HepG2 (cell line): ENCODE measurements at regions not wholly inside any gene's neighbourhood (a gene's known extent, or its start where the extent isn't known, plus 50 kb on each side); places are given as distances from the start of the nearest gene placed in this dataset.

Experiments
- ATAC-seq: fragments of 200-7000 bp; cut with Tn5 transposase; 3 replicates; pipeline ENCODE4 v1.9.1; 2020; ENCODE audit warnings: mild to moderate bottlenecking, moderate library complexity
- BruUV-seq: library from RNA; stranded (reverse); fragments of 400-500 nt; replicated peaks from 2 replicates; lab custom pipeline; 2021; lab: Mats Ljungman, UMichigan
- CTCF ChIA-PET: fragments of 300-600 bp; formaldehyde crosslinking; extraction: SDS; loops from one replicate; lab custom pipeline; 2021; ENCODE audit warnings: low total read pairs, inconsistent platforms, low intra/inter-chr PET ratio; lab: Yijun Ruan, JAX
- POLR2A ChIA-PET: fragments of 350-600 bp; sonication (Branson Sonifier 250); formaldehyde crosslinking; loops from one replicate; lab custom pipeline; 2020; ENCODE audit warnings: antibody characterized with exemption, inconsistent platforms; lab: Yijun Ruan, JAX
- DNase-seq: peaks from one replicate; pipeline ENCODE4 v3.0.0-alpha.2; 2015; ENCODE audit warnings: low spot score
- FAIRE-seq: peaks from 3 replicates; lab custom pipeline; 2011; peaks lifted over from hg19 to GRCh38; lab: Jason Lieb, UNC
- H2AFZ ChIP-seq: one replicate; pipeline ENCODE4 v1.6.1; 2011; ENCODE audit warnings: low read length, inconsistent platforms
- H3K27ac ChIP-seq: fragments of 300-600 bp; 3 replicates; pipeline ENCODE4 v1.8.0; 2011; ENCODE audit warnings: mixed run types, mild to moderate bottlenecking, mixed read lengths, low read length, inconsistent platforms; ENCODE audit not compliant: insufficient read depth; ENCODE audit errors: extremely low read length
- H3K27me3 ChIP-seq, 2 experiments: fragments of 200-600 bp in 1 of 2; 2 replicates in 1 of 2; 3 replicates in 1 of 2; pipeline versions ENCODE4 v1.6.0 to v1.8.0; 2011; ENCODE audit warnings: low read length in 2 of 2, mild to moderate bottlenecking in 2 of 2, moderate library complexity in 2 of 2, inconsistent platforms in 1 of 2; ENCODE audit not compliant: insufficient read depth in 2 of 2, control insufficient read depth in 1 of 2
- H3K36me3 ChIP-seq, 2 experiments: fragments of 200-600 bp in 1 of 2; replicated peaks in 1 of 2; 2 replicates in 1 of 2; 3 replicates in 1 of 2; pipeline versions ENCODE4 v1.5.1 to v1.8.0; 2011; ENCODE audit warnings: low read length in 2 of 2, inconsistent platforms in 1 of 2; ENCODE audit not compliant: insufficient read depth in 2 of 2, control insufficient read depth in 1 of 2
- H3K4me1 ChIP-seq: 2 replicates; pipeline ENCODE4 v1.5.1; 2012; ENCODE audit warnings: low read length, inconsistent platforms; ENCODE audit not compliant: insufficient read depth
- H3K4me2 ChIP-seq: 2 replicates; pipeline ENCODE4 v1.6.0; 2011; ENCODE audit warnings: low read depth, low read length, inconsistent platforms
- H3K4me3 ChIP-seq, 3 experiments: fragments of 200-600 bp in 1 of 3; sonication (generic), shearing (Covaris generic) in 1 of 3; replicated peaks in 1 of 3; 2 replicates each; pipeline ENCODE4 v1.5.1; 2011 to 2016; ENCODE audit warnings: low read length in 3 of 3, inconsistent platforms in 2 of 3, low read depth in 2 of 3, mild to moderate bottlenecking in 2 of 3, control low read depth in 1 of 3, mixed read lengths in 1 of 3; ENCODE audit not compliant: insufficient read depth in 1 of 3
- H3K79me2 ChIP-seq: one replicate; pipeline ENCODE4 v1.6.1; 2011; ENCODE audit warnings: low read length, inconsistent platforms; ENCODE audit not compliant: insufficient read depth
- H3K9ac ChIP-seq: 2 replicates; pipeline ENCODE4 v1.6.0; 2011; ENCODE audit warnings: mild to moderate bottlenecking, low read depth, low read length, inconsistent platforms; ENCODE audit not compliant: insufficient read depth
- H3K9me3 ChIP-seq: 2 replicates; pipeline ENCODE4 v1.5.1; 2012; ENCODE audit warnings: mild to moderate bottlenecking, low read length
- H4K20me1 ChIP-seq: 2 replicates; pipeline ENCODE4 v1.6.0; 2011; ENCODE audit warnings: inconsistent platforms, mild to moderate bottlenecking, low read length, moderate library complexity; ENCODE audit not compliant: insufficient read depth
- CERS6 ChIP-seq: sonication (generic); formaldehyde crosslinking; IDR thresholded peaks from 2 replicates; pipeline ENCODE4 v1.5.0; 2020; ENCODE audit warnings: missing genetic modification reagents
- NBN ChIP-seq: fragments of 450-650 bp; conservative IDR thresholded peaks from 2 replicates; pipeline ENCODE4 v1.6.1; 2017
- RARA ChIP-seq: IDR thresholded peaks from 2 replicates; pipeline ENCODE4 v1.6.1; 2016; ENCODE audit warnings: missing genetic modification reagents, missing compliant biosample characterization
- RFXAP ChIP-seq: sonication (generic); formaldehyde crosslinking; IDR thresholded peaks from 2 replicates; pipeline ENCODE4 v1.4.0; 2020; ENCODE audit warnings: missing genetic modification reagents, borderline replicate concordance
- WIZ ChIP-seq: sonication (generic); formaldehyde crosslinking; IDR thresholded peaks from 2 replicates; pipeline ENCODE4 v1.5.1; 2020; ENCODE audit warnings: mild to moderate bottlenecking, missing genetic modification reagents
- ZFYVE20 ChIP-seq: sonication (generic); formaldehyde crosslinking; IDR thresholded peaks from 2 replicates; pipeline ENCODE4 v1.8.0; 2023; ENCODE audit warnings: low read depth, mild to moderate bottlenecking, moderate library complexity, missing genetic modification reagents, borderline replicate concordance
- ZNF101 ChIP-seq: sonication (generic); formaldehyde crosslinking; IDR thresholded peaks from 2 replicates; pipeline ENCODE4 v1.4.0; 2020; ENCODE audit warnings: mild to moderate bottlenecking, low read depth, missing genetic modification reagents, borderline replicate concordance
- ZNF17 ChIP-seq: sonication (generic); formaldehyde crosslinking; IDR thresholded peaks from 2 replicates; pipeline ENCODE4 v1.5.0; 2020; ENCODE audit warnings: mild to moderate bottlenecking, missing genetic modification reagents
- ZNF274 ChIP-seq: sonication (generic); formaldehyde crosslinking; IDR thresholded peaks from 2 replicates; pipeline ENCODE4 v1.5.1; 2020; ENCODE audit warnings: mild to moderate bottlenecking, missing genetic modification reagents
- in situ Hi-C: cut with HindIII; loops from 2 replicates; pipeline ENCODE4 v1.10.0; 2017; ENCODE audit warnings: low pct_unique_long_range_greater_than_20kb; ENCODE audit not compliant: extremely low pct_ligation_motif_present
- intact Hi-C: fragments of 100-400 bp; cut with micrococcal nuclease; formaldehyde crosslinking; loops from one replicate; pipeline ENCODE4 v1.10.0; 2022; ENCODE audit not compliant: unreplicated experiment
- TF ChIP-seq, protein P1 (sequence below): sonication (generic); formaldehyde crosslinking; IDR thresholded peaks from one replicate; pipeline ENCODE4 v1.5.1; 2020; ENCODE audit warnings: mild to moderate bottlenecking, missing genetic modification reagents; ENCODE audit errors: not compliant biosample characterization
- TF ChIP-seq, protein P2 (sequence below): sonication (generic); formaldehyde crosslinking; IDR thresholded peaks from 2 replicates; pipeline ENCODE4 v1.4.0; 2020; ENCODE audit warnings: missing genetic modification reagents

DNA sequence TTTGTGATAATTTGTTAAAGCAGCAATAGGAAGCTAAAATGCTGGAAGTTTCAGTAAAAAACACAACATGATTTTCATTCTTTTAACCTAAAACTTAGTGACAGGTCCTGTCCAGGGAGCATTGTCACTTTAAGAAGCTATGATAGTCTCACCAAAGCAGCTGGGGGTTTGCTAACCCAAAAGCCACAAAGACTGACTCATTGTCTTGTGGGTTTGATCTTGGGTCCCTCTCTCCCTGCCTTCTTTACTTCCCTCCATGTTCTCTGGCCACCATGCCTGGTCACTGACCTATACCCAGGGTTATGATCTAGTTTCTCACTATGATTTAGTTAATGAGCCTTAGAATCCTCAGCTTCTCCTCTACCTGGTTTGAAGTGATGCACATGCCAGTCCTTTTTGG is 213.5 kb upstream of the PTGFR start:
- Histone ChIP-seq H3K4me1 (no peaks in the 10 kb centered on the region), H3K4me3 (no peak overlapping the region), H3K4me2 (no peak overlapping the region), H3K36me3 (no peaks in the 10 kb centered on the region), H3K9me3 (no peaks in the 10 kb centered on the region), H3K9ac (no peak overlapping the region), H3K27me3 (no peaks in the 10 kb centered on the region), H3K79me2 (no peaks in the 10 kb centered on the region), H3K27ac (no peak overlapping the region), H2AFZ (no peak overlapping the region), H4K20me1 (no peaks in the 10 kb centered on the region)
- CTCF ChIA-PET, result no interaction called here
- FAIRE-seq (no peak), DNase-seq (no peak), ATAC-seq (no peak)
- POLR2A ChIA-PET, result no interaction called here
- BruUV-seq, result no TSS peak
- TF ChIP-seq RARA (CRISPR knock-in tag), result no peak
- TF ChIP-seq ZNF17 (CRISPR knock-in tag), result no peak
- TF ChIP-seq ZFYVE20 (CRISPR knock-in tag), result no peak
- TF ChIP-seq RFXAP (CRISPR knock-in tag), result no peak
- TF ChIP-seq, protein P1, sequence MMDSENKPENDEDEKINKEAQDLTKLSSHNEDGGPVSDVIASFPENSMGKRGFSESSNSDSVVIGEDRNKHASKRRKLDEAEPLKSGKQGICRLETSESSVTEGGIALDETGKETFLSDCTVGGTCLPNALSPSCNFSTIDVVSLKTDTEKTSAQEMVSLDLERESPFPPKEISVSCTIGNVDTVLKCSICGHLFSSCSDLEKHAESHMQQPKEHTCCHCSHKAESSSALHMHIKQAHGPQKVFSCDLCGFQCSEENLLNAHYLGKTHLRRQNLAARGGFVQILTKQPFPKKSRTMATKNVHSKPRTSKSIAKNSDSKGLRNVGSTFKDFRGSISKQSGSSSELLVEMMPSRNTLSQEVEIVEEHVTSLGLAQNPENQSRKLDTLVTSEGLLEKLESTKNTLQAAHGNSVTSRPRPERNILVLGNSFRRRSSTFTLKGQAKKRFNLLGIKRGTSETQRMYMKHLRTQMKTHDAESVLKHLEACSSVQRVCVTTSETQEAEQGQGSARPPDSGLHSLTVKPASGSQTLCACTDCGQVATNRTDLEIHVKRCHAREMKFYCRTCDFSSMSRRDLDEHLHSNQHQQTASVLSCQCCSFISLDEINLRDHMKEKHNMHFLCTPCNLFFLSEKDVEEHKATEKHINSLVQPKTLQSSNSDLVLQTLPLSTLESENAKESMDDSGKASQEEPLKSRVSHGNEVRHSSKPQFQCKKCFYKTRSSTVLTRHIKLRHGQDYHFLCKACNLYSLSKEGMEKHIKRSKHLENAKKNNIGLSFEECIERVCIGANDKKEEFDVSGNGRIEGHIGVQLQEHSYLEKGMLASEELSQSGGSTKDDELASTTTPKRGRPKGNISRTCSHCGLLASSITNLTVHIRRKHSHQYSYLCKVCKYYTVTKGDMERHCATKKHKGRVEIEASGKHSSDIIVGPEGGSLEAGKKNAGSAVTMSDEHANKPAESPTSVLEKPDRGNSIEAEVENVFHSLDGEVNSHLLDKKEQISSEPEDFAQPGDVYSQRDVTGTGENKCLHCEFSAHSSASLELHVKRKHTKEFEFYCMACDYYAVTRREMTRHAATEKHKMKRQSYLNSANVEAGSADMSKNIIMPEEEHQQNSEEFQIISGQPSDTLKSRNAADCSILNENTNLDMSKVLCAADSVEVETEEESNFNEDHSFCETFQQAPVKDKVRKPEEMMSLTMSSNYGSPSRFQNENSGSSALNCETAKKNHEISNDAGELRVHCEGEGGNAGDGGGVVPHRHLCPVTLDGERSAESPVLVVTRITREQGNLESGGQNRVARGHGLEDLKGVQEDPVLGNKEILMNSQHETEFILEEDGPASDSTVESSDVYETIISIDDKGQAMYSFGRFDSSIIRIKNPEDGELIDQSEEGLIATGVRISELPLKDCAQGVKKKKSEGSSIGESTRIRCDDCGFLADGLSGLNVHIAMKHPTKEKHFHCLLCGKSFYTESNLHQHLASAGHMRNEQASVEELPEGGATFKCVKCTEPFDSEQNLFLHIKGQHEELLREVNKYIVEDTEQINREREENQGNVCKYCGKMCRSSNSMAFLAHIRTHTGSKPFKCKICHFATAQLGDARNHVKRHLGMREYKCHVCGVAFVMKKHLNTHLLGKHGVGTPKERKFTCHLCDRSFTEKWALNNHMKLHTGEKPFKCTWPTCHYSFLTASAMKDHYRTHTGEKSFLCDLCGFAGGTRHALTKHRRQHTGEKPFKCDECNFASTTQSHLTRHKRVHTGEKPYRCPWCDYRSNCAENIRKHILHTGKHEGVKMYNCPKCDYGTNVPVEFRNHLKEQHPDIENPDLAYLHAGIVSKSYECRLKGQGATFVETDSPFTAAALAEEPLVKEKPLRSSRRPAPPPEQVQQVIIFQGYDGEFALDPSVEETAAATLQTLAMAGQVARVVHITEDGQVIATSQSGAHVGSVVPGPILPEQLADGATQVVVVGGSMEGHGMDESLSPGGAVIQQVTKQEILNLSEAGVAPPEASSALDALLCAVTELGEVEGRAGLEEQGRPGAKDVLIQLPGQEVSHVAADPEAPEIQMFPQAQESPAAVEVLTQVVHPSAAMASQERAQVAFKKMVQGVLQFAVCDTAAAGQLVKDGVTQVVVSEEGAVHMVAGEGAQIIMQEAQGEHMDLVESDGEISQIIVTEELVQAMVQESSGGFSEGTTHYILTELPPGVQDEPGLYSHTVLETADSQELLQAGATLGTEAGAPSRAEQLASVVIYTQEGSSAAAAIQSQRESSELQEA (CRISPR knock-in tag), result no peak
- TF ChIP-seq, protein P2, sequence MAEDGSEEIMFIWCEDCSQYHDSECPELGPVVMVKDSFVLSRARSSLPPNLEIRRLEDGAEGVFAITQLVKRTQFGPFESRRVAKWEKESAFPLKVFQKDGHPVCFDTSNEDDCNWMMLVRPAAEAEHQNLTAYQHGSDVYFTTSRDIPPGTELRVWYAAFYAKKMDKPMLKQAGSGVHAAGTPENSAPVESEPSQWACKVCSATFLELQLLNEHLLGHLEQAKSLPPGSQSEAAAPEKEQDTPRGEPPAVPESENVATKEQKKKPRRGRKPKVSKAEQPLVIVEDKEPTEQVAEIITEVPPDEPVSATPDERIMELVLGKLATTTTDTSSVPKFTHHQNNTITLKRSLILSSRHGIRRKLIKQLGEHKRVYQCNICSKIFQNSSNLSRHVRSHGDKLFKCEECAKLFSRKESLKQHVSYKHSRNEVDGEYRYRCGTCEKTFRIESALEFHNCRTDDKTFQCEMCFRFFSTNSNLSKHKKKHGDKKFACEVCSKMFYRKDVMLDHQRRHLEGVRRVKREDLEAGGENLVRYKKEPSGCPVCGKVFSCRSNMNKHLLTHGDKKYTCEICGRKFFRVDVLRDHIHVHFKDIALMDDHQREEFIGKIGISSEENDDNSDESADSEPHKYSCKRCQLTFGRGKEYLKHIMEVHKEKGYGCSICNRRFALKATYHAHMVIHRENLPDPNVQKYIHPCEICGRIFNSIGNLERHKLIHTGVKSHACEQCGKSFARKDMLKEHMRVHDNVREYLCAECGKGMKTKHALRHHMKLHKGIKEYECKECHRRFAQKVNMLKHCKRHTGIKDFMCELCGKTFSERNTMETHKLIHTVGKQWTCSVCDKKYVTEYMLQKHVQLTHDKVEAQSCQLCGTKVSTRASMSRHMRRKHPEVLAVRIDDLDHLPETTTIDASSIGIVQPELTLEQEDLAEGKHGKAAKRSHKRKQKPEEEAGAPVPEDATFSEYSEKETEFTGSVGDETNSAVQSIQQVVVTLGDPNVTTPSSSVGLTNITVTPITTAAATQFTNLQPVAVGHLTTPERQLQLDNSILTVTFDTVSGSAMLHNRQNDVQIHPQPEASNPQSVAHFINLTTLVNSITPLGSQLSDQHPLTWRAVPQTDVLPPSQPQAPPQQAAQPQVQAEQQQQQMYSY (CRISPR knock-in tag), result no peak
- no peak for TF ChIP-seq ZNF274 (CRISPR knock-in tag)
- no peak for TF ChIP-seq CERS6 (CRISPR knock-in tag)
- no peak for TF ChIP-seq NBN
- no peak for TF ChIP-seq ZNF101 (CRISPR knock-in tag)
- TF ChIP-seq WIZ, result no peak
- in situ Hi-C loops (no loop called here), intact Hi-C loops (no loop called here)
